Activated naive CD4-positive, alpha-beta T cell treated with anti-CD3 and anti-CD28 coated beads, Interleukin-2, amount 50 U/mL, for 16 hours (primary cell): ENCODE measurements at regions not wholly inside any gene's neighbourhood (a gene's known extent, or its start where the extent isn't known, plus 50 kb on each side); places are given as distances from the start of the nearest gene placed in this dataset.
"Not testable (repeated sequence)": the region's sequence is repeated elsewhere in the genome, so short reads cannot be mapped to it uniquely, and the experiment has no call there.

ENCODE experiments used
- DNase-seq: peaks from one replicate; pipeline ENCODE4 v3.0.0-alpha.2; 2020

- DNase-seq = no peak
Measured at GRCh38 chr6:163892824-163893561, 478.5 kb downstream of the QKI start.

GRCh38 chr6:163889904-163890514 lies 475.5 kb downstream of the QKI start:
- no peak for DNase-seq

- no peak for DNase-seq
Measured at GRCh38 chr6:163888030-163888819, 473.7 kb downstream of the QKI start.

- no peak for DNase-seq
Measured at GRCh38 chr6:163886428-163886827, 471.9 kb downstream of the QKI start.

GRCh38 chr6:163883984-163884383 lies 469.5 kb downstream of the QKI start:
- DNase-seq = no peak

GRCh38 chr6:163878698-163879097 lies 464.2 kb downstream of the QKI start:
- no peak for DNase-seq

GRCh38 chr6:163877877-163878639 lies 463.5 kb downstream of the QKI start:
- DNase-seq = no peak

GRCh38 chr6:163876391-163876790 lies 461.9 kb downstream of the QKI start:
- no peak for DNase-seq

- DNase-seq = no peak
Measured at GRCh38 chr6:163874784-163875183, 460.3 kb downstream of the QKI start.

- DNase-seq = no peak
Measured at GRCh38 chr6:163872335-163872734, 457.8 kb downstream of the QKI start.

GRCh38 chr6:163871616-163872015 lies 457.1 kb downstream of the QKI start:
- no peak for DNase-seq

- no peak for DNase-seq
Measured at GRCh38 chr6:163867518-163868292, 453.2 kb downstream of the QKI start.

- DNase-seq = no peak
Measured at GRCh38 chr6:163866192-163866591, 451.7 kb downstream of the QKI start.

- DNase-seq = no peak
Measured at GRCh38 chr6:163863565-163863964, 449.0 kb downstream of the QKI start.

- DNase-seq = no peak
Measured at GRCh38 chr6:163862701-163863100, 448.2 kb downstream of the QKI start.

- DNase-seq = no peak
Measured at GRCh38 chr6:163861627-163862026, 447.1 kb downstream of the QKI start.

GRCh38 chr6:163860287-163861081 lies 446.0 kb downstream of the QKI start:
- no peak for DNase-seq

GRCh38 chr6:163858870-163859269 lies 444.4 kb downstream of the QKI start:
- not testable (repeated sequence) for DNase-seq

GRCh38 chr6:163857421-163857820 lies 442.9 kb downstream of the QKI start:
- DNase-seq = no peak

GRCh38 chr6:163850874-163851273 lies 436.4 kb downstream of the QKI start:
- DNase-seq = no peak

GRCh38 chr6:163844761-163845160 lies 430.2 kb downstream of the QKI start:
- DNase-seq = no peak
